VCaP (cell line): ENCODE measurements at regions not wholly inside any gene's neighbourhood (a gene's known extent, or its start where the extent isn't known, plus 50 kb on each side); places are given as distances from the start of the nearest gene placed in this dataset.

Source experiments
- H3K27ac ChIP-seq: fragments of 450-650 bp; 2 replicates; pipeline ENCODE4 v1.5.1; 2017
- CTCF ChIP-seq: fragments of 450-650 bp; conservative IDR thresholded peaks from 2 replicates; pipeline ENCODE4 v1.5.1; 2017; ENCODE audit warnings: mild to moderate bottlenecking, moderate library complexity

GRCh38 chr12:92275443-92276154 lies 130.0 kb upstream of the BTG1 start:
- TF ChIP-seq CTCF: no peak
- no peak overlapping the region for H3K27ac ChIP-seq

- no peak for TF ChIP-seq CTCF
- no peak overlapping the region for H3K27ac ChIP-seq
Observed at GRCh38 chr12:92273076-92273475, 127.4 kb upstream of the BTG1 start.

DNA sequence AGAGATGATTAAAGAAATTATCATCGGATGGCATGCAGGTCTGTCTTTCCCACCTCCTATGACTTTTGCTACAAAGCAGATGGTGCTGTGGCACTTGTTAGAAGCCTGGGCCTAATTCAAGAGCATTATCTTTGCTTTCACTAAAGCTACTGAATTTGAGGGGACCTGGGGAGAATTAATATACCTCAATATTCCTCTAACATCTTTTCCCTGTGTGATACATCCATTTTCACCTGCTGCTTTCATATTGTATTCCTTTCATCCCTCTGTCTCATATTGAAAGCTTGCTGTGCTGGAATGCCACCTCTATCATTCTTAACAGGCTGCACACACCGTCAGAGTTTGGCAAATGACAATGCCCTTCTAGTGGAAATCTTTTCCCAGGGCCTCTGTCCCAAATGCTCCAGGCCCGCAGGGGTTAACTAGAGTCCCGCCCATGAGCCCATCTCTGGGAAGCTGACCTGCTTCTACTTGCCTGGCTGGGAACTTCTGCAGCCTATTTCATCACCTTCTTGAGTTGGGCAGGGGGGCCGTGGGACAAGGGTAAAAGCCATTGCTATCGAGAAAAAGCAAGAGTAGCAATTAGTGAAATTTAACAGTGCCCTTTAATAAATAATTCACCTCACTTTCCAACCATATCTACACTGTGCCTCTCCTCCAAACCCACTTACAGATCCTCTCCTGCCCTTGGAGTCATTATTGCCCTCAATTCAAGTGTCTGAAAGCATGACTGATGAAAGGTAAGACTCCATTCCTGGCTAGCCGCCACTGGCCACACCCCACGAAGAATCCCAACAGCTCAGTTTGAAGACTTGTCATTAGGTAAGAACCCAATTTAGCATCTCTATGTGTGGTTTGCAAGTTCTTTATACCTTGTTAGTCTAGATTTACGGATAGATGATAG lies 126.7 kb upstream of the BTG1 start:
- H3K27ac ChIP-seq: no peak overlapping the region
- TF ChIP-seq CTCF: no peak

DNA sequence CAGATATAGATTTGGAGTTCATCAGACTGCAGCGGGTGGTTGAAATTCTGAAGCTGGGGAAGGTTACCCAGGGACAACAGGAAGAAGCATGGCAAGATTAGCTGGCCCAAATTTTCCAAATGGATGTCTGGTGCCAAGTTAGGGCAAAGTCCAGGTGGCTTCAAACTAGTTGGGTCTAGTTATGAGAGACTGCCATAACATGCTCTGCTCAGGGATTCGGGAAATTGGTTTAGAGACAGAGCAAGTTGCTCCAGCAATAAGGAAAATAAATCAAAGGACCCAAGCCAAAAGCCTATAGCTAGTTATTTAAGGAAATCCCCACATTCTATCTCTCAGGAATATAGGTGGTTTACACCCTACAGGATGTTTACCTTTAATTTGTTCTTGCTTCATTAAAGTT lies 125.7 kb upstream of the BTG1 start:
- no peak for TF ChIP-seq CTCF
- no peak overlapping the region for H3K27ac ChIP-seq

GRCh38 chr12:92270521-92270920 lies 124.9 kb upstream of the BTG1 start:
- TF ChIP-seq CTCF: no peak
- no peak overlapping the region for H3K27ac ChIP-seq

- H3K27ac ChIP-seq: no peak overlapping the region
- TF ChIP-seq CTCF: no peak
Observed at GRCh38 chr12:92268946-92269345, 123.3 kb upstream of the BTG1 start.

DNA sequence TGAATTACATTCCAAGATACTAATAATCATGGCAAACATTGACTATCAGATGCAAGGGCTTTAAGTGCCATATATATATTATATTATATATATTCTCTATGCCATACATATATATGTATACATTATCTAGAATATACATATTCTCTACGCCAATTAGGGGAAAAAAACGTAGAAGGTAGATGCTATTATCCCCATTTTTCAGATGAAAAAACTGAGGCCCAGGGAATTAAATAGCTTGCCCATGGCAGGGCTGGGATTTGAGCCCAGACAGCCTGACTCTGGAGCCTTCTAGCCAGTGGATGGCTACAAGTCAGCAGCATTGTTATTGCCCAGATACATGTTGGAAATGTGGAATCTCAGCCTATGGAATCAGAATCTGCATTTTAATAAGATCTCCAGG lies 116.0 kb upstream of the BTG1 start:
- TF ChIP-seq CTCF: no peak

More for the DNA sequence above, 116.0 kb upstream of the BTG1 start:
- H3K27ac ChIP-seq: no peak overlapping the region
